ENCODE measurements at regions not wholly inside any gene's neighbourhood (a gene's known extent, or its start where the extent isn't known, plus 50 kb on each side); places are given as distances from the start of the nearest gene placed in this dataset.

DNA sequence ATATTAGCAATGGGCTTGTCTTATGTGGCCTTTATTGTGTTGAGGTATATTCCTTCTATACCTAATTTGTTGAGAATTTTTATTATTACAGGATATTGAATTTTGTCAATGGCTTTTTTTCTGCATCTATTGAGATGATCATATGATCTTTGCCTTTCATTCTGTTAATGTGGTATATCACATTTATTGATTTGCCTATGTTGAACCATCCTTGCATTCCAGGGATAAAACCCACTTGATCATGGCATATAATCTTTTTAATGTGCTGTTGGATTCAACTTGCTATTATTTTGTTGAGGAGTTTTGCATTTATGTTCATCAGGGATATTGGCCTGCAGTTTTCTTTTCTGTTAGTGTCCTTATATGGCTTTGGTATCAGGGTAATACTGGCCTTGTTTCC lies 91.8 kb upstream of the KLF14 start:
- Histone ChIP-seq H3K9me3 (ENCODE audit: control insufficient read depth in 4 of 4, insufficient read depth in 3 of 4, low read length in 3 of 4) (peaks cover 0 to 4% (median 4%) of the 10 kb centered on the region in 4 donors), H3K4me3 (no peak overlapping the region), H3K4me1 (ENCODE audit: control insufficient read depth in 5 of 5, insufficient read depth in 5 of 5, low read length in 5 of 5) (peaks cover 0 to 3% (median 0%) of the 10 kb centered on the region in 5 donors), H3K36me3 (ENCODE audit: control insufficient read depth in 4 of 4, insufficient read depth in 4 of 4, low read length in 4 of 4) (no peaks in the 10 kb centered on the region), H3K27ac (ENCODE audit: low read depth in 1 of 2, low read length in 1 of 2) (no peak overlapping the region), H3K9ac (ENCODE audit: insufficient read depth in 1 of 2, low read length in 2 of 2) (no peak overlapping the region), H3K27me3 (ENCODE audit: control insufficient read depth in 3 of 3, insufficient read depth in 3 of 3, low read length in 2 of 3) (no peaks in the 10 kb centered on the region)
- TF ChIP-seq, protein P1, sequence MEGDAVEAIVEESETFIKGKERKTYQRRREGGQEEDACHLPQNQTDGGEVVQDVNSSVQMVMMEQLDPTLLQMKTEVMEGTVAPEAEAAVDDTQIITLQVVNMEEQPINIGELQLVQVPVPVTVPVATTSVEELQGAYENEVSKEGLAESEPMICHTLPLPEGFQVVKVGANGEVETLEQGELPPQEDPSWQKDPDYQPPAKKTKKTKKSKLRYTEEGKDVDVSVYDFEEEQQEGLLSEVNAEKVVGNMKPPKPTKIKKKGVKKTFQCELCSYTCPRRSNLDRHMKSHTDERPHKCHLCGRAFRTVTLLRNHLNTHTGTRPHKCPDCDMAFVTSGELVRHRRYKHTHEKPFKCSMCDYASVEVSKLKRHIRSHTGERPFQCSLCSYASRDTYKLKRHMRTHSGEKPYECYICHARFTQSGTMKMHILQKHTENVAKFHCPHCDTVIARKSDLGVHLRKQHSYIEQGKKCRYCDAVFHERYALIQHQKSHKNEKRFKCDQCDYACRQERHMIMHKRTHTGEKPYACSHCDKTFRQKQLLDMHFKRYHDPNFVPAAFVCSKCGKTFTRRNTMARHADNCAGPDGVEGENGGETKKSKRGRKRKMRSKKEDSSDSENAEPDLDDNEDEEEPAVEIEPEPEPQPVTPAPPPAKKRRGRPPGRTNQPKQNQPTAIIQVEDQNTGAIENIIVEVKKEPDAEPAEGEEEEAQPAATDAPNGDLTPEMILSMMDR (IDR thresholded peaks at IDR 0.05; ENCODE audit: control extremely low read depth, extremely low read depth) = no peak
- no peak for DNase-seq
- no peak for ATAC-seq (ENCODE audit: insufficient read depth, low FRiP score)

DNA sequence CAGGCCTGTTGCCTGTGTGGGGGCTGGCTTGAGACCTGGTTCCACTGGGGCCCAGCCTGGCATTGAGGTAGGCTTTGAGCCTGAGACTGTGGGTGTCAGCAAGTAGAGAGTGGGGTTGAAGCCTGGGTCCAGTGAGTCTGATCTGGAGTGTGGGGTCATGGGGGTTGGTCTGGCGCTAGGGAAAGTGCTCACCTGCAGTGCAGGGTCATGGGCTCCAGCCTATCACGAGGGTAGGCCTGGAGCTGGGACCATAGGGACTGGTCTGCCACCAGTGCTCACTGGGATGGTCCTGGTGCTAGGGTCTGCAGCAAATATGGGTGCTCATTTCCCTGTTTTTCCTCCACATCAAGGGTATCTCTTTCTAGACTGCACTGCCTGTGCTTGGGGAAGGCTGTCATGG lies 95.4 kb upstream of the KLF14 start:
- Histone ChIP-seq H3K4me3 (no peak overlapping the region), H3K4me1 (ENCODE audit: control insufficient read depth in 5 of 5, insufficient read depth in 5 of 5, low read length in 5 of 5) (peaks cover 0 to 3% (median 0%) of the 10 kb centered on the region in 5 donors), H3K27me3 (ENCODE audit: control insufficient read depth in 3 of 3, insufficient read depth in 3 of 3, low read length in 2 of 3) (no peaks in the 10 kb centered on the region), H3K9ac (ENCODE audit: insufficient read depth in 1 of 2, low read length in 2 of 2) (no peak overlapping the region), H3K27ac (ENCODE audit: low read depth in 1 of 2, low read length in 1 of 2) (no peak overlapping the region), H3K36me3 (ENCODE audit: control insufficient read depth in 4 of 4, insufficient read depth in 4 of 4, low read length in 4 of 4) (no peaks in the 10 kb centered on the region), H3K9me3 (ENCODE audit: control insufficient read depth in 4 of 4, insufficient read depth in 3 of 4, low read length in 3 of 4) (peaks cover 0 to 4% (median 4%) of the 10 kb centered on the region in 4 donors)
- WGBS, 2 donors = 87 to 88% methylated on average over 2 of the region's 2 CpGs
- ATAC-seq (ENCODE audit: insufficient read depth, low FRiP score) = no peak
- DNase-seq = no peak
- TF ChIP-seq, protein P1 (IDR thresholded peaks at IDR 0.05; ENCODE audit: control extremely low read depth, extremely low read depth) = no peak

DNA sequence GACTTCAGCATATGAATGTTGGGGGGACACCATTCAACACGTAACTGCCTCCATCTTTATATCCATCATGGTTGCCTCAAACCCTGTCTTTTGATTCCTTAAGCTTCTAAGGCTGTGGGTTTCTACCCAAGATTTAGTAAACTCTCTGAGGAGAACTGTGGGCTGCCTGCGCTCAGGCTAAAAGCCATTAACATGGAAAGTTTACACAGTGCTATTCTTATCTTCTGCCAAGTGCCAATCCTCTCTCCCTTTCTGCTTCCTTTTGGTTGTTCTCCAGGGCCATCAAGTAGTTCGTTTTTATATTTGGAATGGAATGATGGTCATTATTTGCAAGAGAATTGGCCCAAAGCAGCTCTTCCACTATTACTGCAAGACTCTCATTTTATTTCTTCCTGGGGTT lies 97.3 kb upstream of the KLF14 start:
- DNase-seq (peak in 1 of 3 donors; percentile 10), ATAC-seq (ENCODE audit: insufficient read depth, low FRiP score) (no peak)
- Histone ChIP-seq H3K9ac (ENCODE audit: insufficient read depth in 1 of 2, low read length in 2 of 2) (no peak overlapping the region), H3K4me3 (no peak overlapping the region), H3K27ac (ENCODE audit: low read depth in 1 of 2, low read length in 1 of 2) (no peak overlapping the region), H3K27me3 (ENCODE audit: control insufficient read depth in 3 of 3, insufficient read depth in 3 of 3, low read length in 2 of 3) (no peaks in the 10 kb centered on the region), H3K4me1 (ENCODE audit: control insufficient read depth in 5 of 5, insufficient read depth in 5 of 5, low read length in 5 of 5) (peaks cover 0 to 3% (median 0%) of the 10 kb centered on the region in 5 donors), H3K9me3 (ENCODE audit: control insufficient read depth in 4 of 4, insufficient read depth in 3 of 4, low read length in 3 of 4) (peaks cover 0 to 4% (median 0%) of the 10 kb centered on the region in 4 donors), H3K36me3 (ENCODE audit: control insufficient read depth in 4 of 4, insufficient read depth in 4 of 4, low read length in 4 of 4) (no peaks in the 10 kb centered on the region)
- TF ChIP-seq, protein P1 (IDR thresholded peaks at IDR 0.05; ENCODE audit: control extremely low read depth, extremely low read depth) = no peak
- 49 to 67% methylated on average over 3 of the region's 3 CpGs for WGBS, 2 donors

DNA sequence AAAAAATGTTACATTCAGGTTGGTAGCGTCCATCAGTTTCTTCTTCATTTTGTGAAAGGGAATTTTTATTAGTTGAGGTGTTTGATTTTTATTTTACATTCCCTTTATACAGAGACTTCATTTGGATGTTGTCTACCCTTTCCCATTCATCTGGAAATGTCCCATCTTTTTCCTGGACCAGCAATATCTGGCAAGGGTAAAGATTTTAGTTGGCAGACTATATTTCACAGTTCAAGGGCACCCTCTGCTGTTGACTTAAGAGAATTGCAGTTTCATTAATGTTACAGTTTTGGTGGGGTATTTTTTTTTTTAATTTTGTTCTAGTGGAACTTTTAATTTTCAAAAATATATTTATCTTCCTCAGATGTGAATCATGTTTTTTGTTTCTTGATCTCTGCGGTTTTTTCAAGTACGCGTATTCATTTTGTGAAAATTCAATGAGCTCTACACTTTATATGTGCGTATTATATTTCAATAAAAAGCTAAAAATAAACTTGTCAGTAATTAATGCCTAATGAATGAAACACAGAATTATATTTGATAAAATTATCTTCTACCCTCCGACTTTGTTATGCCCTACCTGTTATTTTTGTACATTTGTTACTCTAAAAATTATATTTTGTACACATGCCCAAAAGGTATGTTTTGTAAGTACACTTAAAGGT lies 97.9 kb upstream of the KLF14 start:
- ATAC-seq (ENCODE audit: insufficient read depth, low FRiP score) (no peak), DNase-seq (peak in 2 of 3 donors; percentile 59 to 73)
- no peak overlapping the region for H3K9ac ChIP-seq (ENCODE audit: insufficient read depth in 1 of 2, low read length in 2 of 2)
- H3K36me3 ChIP-seq (ENCODE audit: control insufficient read depth in 4 of 4, insufficient read depth in 4 of 4, low read length in 4 of 4) = no peaks in the 10 kb centered on the region
- no peak overlapping the region for H3K4me3 ChIP-seq
- peaks cover 0 to 5% (median 0%) of the 10 kb centered on the region in 5 donors for H3K4me1 ChIP-seq (ENCODE audit: control insufficient read depth in 5 of 5, insufficient read depth in 5 of 5, low read length in 5 of 5)
- no peak overlapping the region for H3K27ac ChIP-seq (ENCODE audit: low read depth in 1 of 2, low read length in 1 of 2)
- 44 to 52% methylated on average over 6 of the region's 6 CpGs for WGBS, 2 donors
- TF ChIP-seq, protein P1 (IDR thresholded peaks at IDR 0.05; ENCODE audit: control extremely low read depth, extremely low read depth) = peak; percentile 54
- H3K9me3 ChIP-seq (ENCODE audit: control insufficient read depth in 4 of 4, insufficient read depth in 3 of 4, low read length in 3 of 4) = peaks cover 0 to 6% (median 0%) of the 10 kb centered on the region in 4 donors
- H3K27me3 ChIP-seq (ENCODE audit: control insufficient read depth in 3 of 3, insufficient read depth in 3 of 3, low read length in 2 of 3) = no peaks in the 10 kb centered on the region
